HCT116 (cell line): ENCODE measurements at regions not wholly inside any gene's neighbourhood (a gene's known extent, or its start where the extent isn't known, plus 50 kb on each side); places are given as distances from the start of the nearest gene placed in this dataset.

Experiments used
- CTCF ChIP-seq, 3 experiments: fragments of 200-600 bp in 1 of 3; sonication (generic) in 1 of 3; IDR thresholded peaks in 2 of 3; conservative IDR thresholded peaks in 1 of 3; 2 replicates each; pipeline ENCODE4 v1.5.1; 2012 to 2017; ENCODE audit warnings: low read depth in 2 of 3, low read length in 2 of 3, antibody characterized with exemption in 1 of 3, borderline replicate concordance in 1 of 3, control low read depth in 1 of 3, mild to moderate bottlenecking in 1 of 3, mixed read lengths in 1 of 3, mixed run types in 1 of 3, moderate library complexity in 1 of 3; ENCODE audit not compliant: insufficient read depth in 1 of 3
- EZH2phosphoT487 ChIP-seq: fragments of 200-600 bp; IDR thresholded peaks from 2 replicates; pipeline ENCODE4 v1.6.1; 2018; ENCODE audit warnings: antibody characterized with exemption, borderline replicate concordance
- POLR2A ChIP-seq: IDR thresholded peaks from 2 replicates; pipeline ENCODE4 v1.7.0; 2011; ENCODE audit warnings: borderline replicate concordance; ENCODE audit not compliant: insufficient read depth, insufficient read length; ENCODE audit errors: extremely low read depth
- POLR2AphosphoS5 ChIP-seq: IDR thresholded peaks from 2 replicates; pipeline ENCODE4 v1.6.1; 2011; ENCODE audit warnings: mild to moderate bottlenecking, low read depth, low read length, moderate library complexity
- RAD21 ChIP-seq: IDR thresholded peaks from 2 replicates; pipeline ENCODE4 v1.6.1; 2012; ENCODE audit warnings: low read depth, mild to moderate bottlenecking
- SIN3A ChIP-seq: IDR thresholded peaks from 2 replicates; pipeline ENCODE4 v1.6.1; 2012; ENCODE audit warnings: low read depth
- SP1 ChIP-seq: IDR thresholded peaks from 2 replicates; pipeline ENCODE4 v1.6.1; 2012; ENCODE audit warnings: low read depth
- TF ChIP-seq, protein P1 (sequence below): IDR thresholded peaks from 2 replicates; pipeline ENCODE4 v1.6.1; 2012; ENCODE audit warnings: low read depth
- TF ChIP-seq, protein P2 (sequence below): IDR thresholded peaks from 2 replicates; pipeline ENCODE4 v1.6.1; 2012

DNA sequence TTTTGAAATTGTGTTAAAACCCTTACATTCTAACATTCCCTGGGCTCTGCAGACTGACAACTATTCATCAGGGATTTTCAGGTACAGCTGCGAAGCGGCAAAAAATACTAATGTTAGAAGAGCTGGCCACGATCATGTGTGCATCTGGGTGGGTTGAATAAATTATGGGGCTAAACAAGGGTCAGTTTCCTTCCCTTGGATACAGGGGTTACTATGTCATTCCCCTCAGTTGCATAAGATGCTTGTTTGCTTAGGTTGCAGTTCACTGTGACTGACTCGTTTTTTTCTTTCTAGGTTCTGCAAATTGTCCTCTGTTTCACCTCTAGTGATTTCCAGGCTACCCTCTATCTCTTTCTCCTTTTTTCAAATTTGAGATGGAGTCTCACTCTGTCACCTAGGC is 58.1 kb upstream of the GRIP1 start:
- TF ChIP-seq CTCF (IDR thresholded peaks at IDR 0.05 in 2 of 3, conservative IDR thresholded peaks at IDR 0.05 in 1 of 3; ENCODE audit: borderline replicate concordance in 1 of 3, insufficient read depth in 1 of 3, low read depth in 2 of 3, low read length in 2 of 3) (no peak), SIN3A (no peak), RAD21 (no peak), POLR2A (no peak), EZH2phosphoT487 (no peak), SP1 (no peak), POLR2AphosphoS5 (no peak)
- TF ChIP-seq, protein P1, sequence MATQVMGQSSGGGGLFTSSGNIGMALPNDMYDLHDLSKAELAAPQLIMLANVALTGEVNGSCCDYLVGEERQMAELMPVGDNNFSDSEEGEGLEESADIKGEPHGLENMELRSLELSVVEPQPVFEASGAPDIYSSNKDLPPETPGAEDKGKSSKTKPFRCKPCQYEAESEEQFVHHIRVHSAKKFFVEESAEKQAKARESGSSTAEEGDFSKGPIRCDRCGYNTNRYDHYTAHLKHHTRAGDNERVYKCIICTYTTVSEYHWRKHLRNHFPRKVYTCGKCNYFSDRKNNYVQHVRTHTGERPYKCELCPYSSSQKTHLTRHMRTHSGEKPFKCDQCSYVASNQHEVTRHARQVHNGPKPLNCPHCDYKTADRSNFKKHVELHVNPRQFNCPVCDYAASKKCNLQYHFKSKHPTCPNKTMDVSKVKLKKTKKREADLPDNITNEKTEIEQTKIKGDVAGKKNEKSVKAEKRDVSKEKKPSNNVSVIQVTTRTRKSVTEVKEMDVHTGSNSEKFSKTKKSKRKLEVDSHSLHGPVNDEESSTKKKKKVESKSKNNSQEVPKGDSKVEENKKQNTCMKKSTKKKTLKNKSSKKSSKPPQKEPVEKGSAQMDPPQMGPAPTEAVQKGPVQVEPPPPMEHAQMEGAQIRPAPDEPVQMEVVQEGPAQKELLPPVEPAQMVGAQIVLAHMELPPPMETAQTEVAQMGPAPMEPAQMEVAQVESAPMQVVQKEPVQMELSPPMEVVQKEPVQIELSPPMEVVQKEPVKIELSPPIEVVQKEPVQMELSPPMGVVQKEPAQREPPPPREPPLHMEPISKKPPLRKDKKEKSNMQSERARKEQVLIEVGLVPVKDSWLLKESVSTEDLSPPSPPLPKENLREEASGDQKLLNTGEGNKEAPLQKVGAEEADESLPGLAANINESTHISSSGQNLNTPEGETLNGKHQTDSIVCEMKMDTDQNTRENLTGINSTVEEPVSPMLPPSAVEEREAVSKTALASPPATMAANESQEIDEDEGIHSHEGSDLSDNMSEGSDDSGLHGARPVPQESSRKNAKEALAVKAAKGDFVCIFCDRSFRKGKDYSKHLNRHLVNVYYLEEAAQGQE: no peak
- TF ChIP-seq, protein P2, sequence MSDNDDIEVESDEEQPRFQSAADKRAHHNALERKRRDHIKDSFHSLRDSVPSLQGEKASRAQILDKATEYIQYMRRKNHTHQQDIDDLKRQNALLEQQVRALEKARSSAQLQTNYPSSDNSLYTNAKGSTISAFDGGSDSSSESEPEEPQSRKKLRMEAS: no peak
